HepG2 (cell line): ENCODE measurements at regions not wholly inside any gene's neighbourhood (a gene's known extent, or its start where the extent isn't known, plus 50 kb on each side); places are given as distances from the start of the nearest gene placed in this dataset.
A peak's percentile ranks its signal among the peaks of the same experiment; 100 is the strongest.
"Not testable (repeated sequence)": the region's sequence is repeated elsewhere in the genome, so short reads cannot be mapped to it uniquely, and the experiment has no call there.

Experiments
- ATAC-seq: fragments of 200-7000 bp; cut with Tn5 transposase; 3 replicates; pipeline ENCODE4 v1.9.1; 2020; ENCODE audit warnings: mild to moderate bottlenecking, moderate library complexity
- BruUV-seq: library from RNA; stranded (reverse); fragments of 400-500 nt; replicated peaks from 2 replicates; lab custom pipeline; 2021; lab: Mats Ljungman, UMichigan
- CTCF ChIA-PET: fragments of 300-600 bp; formaldehyde crosslinking; extraction: SDS; loops from one replicate; lab custom pipeline; 2021; ENCODE audit warnings: low total read pairs, inconsistent platforms, low intra/inter-chr PET ratio; lab: Yijun Ruan, JAX
- POLR2A ChIA-PET: fragments of 350-600 bp; sonication (Branson Sonifier 250); formaldehyde crosslinking; loops from one replicate; lab custom pipeline; 2020; ENCODE audit warnings: antibody characterized with exemption, inconsistent platforms; lab: Yijun Ruan, JAX
- DNase-seq: peaks from one replicate; pipeline ENCODE4 v3.0.0-alpha.2; 2015; ENCODE audit warnings: low spot score
- FAIRE-seq: peaks from 3 replicates; lab custom pipeline; 2011; peaks lifted over from hg19 to GRCh38; lab: Jason Lieb, UNC
- H2AFZ ChIP-seq: one replicate; pipeline ENCODE4 v1.6.1; 2011; ENCODE audit warnings: low read length, inconsistent platforms
- H3K27ac ChIP-seq: fragments of 300-600 bp; 3 replicates; pipeline ENCODE4 v1.8.0; 2011; ENCODE audit warnings: mixed run types, mild to moderate bottlenecking, mixed read lengths, low read length, inconsistent platforms; ENCODE audit not compliant: insufficient read depth; ENCODE audit errors: extremely low read length
- H3K27me3 ChIP-seq, 2 experiments: fragments of 200-600 bp in 1 of 2; 2 replicates in 1 of 2; 3 replicates in 1 of 2; pipeline versions ENCODE4 v1.6.0 to v1.8.0; 2011; ENCODE audit warnings: low read length in 2 of 2, mild to moderate bottlenecking in 2 of 2, moderate library complexity in 2 of 2, inconsistent platforms in 1 of 2; ENCODE audit not compliant: insufficient read depth in 2 of 2, control insufficient read depth in 1 of 2
- H3K36me3 ChIP-seq, 2 experiments: fragments of 200-600 bp in 1 of 2; replicated peaks in 1 of 2; 2 replicates in 1 of 2; 3 replicates in 1 of 2; pipeline versions ENCODE4 v1.5.1 to v1.8.0; 2011; ENCODE audit warnings: low read length in 2 of 2, inconsistent platforms in 1 of 2; ENCODE audit not compliant: insufficient read depth in 2 of 2, control insufficient read depth in 1 of 2
- H3K4me1 ChIP-seq: 2 replicates; pipeline ENCODE4 v1.5.1; 2012; ENCODE audit warnings: low read length, inconsistent platforms; ENCODE audit not compliant: insufficient read depth
- H3K4me2 ChIP-seq: 2 replicates; pipeline ENCODE4 v1.6.0; 2011; ENCODE audit warnings: low read depth, low read length, inconsistent platforms
- H3K4me3 ChIP-seq, 3 experiments: fragments of 200-600 bp in 1 of 3; sonication (generic), shearing (Covaris generic) in 1 of 3; replicated peaks in 1 of 3; 2 replicates each; pipeline ENCODE4 v1.5.1; 2011 to 2016; ENCODE audit warnings: low read length in 3 of 3, inconsistent platforms in 2 of 3, low read depth in 2 of 3, mild to moderate bottlenecking in 2 of 3, control low read depth in 1 of 3, mixed read lengths in 1 of 3; ENCODE audit not compliant: insufficient read depth in 1 of 3
- H3K79me2 ChIP-seq: one replicate; pipeline ENCODE4 v1.6.1; 2011; ENCODE audit warnings: low read length, inconsistent platforms; ENCODE audit not compliant: insufficient read depth
- H3K9ac ChIP-seq: 2 replicates; pipeline ENCODE4 v1.6.0; 2011; ENCODE audit warnings: mild to moderate bottlenecking, low read depth, low read length, inconsistent platforms; ENCODE audit not compliant: insufficient read depth
- H3K9me3 ChIP-seq: 2 replicates; pipeline ENCODE4 v1.5.1; 2012; ENCODE audit warnings: mild to moderate bottlenecking, low read length
- H4K20me1 ChIP-seq: 2 replicates; pipeline ENCODE4 v1.6.0; 2011; ENCODE audit warnings: inconsistent platforms, mild to moderate bottlenecking, low read length, moderate library complexity; ENCODE audit not compliant: insufficient read depth
- WGBS: methylation state at CpG from one replicate; pipeline ENCODE4 v1.1.6; 2017; ENCODE audit warnings: low lambda C conversion rate; 5-methylcytosine and 5-hydroxymethylcytosine counted together
- in situ Hi-C: cut with HindIII; loops from 2 replicates; pipeline ENCODE4 v1.10.0; 2017; ENCODE audit warnings: low pct_unique_long_range_greater_than_20kb; ENCODE audit not compliant: extremely low pct_ligation_motif_present
- intact Hi-C: fragments of 100-400 bp; cut with micrococcal nuclease; formaldehyde crosslinking; loops from one replicate; pipeline ENCODE4 v1.10.0; 2022; ENCODE audit not compliant: unreplicated experiment

DNA sequence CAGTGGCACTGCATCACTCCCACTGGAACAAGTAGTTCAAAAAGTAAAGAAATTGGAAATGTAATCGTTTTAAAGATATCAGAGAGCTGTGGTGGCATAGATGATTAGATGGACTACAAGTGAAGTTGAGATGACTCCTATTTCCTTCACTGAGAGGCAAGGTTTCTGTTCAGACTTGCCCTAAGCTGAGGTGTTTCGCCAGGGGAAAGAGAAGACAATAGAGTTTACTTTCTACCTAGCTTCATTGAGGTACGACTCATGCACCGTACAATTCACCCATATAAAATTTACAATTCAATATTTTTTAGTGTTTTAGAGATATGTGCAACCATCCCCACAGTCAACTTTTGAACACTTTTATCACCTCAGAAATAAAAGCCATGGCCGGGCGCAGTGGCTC is 189.0 kb upstream of the ZNF658 start:
- H3K27ac ChIP-seq, H3K36me3 ChIP-seq, H3K4me2 ChIP-seq, H3K4me1 ChIP-seq, CTCF ChIA-PET, H3K4me3 ChIP-seq, DNase-seq, H2AFZ ChIP-seq, H3K27me3 ChIP-seq, FAIRE-seq, H3K9ac ChIP-seq, H4K20me1 ChIP-seq, H3K9me3 ChIP-seq, POLR2A ChIA-PET, intact Hi-C loops, H3K79me2 ChIP-seq, ATAC-seq, in situ Hi-C loops, BruUV-seq: not testable (repeated sequence)
- no CpG with 5 or more reads among the region's 6 CpGs for WGBS

DNA sequence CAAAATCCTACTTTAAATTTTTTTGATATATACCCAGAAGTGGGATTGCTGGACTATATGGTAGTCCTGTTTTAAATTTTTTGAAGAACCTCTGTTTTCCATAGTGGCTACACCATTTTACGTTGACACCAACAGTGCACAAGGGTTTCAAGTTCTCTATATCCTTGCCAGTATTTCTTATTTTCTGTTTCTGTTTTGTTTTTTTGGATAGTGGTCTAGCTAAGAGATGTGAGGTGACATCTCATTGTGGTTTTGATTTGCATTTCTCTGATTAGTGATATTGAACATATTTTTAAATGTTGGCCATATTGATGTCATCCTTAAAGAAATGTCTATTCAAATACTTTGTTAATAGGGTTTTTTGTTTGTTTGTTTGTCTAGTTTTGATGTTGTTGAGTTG is 187.7 kb upstream of the ZNF658 start:
- H3K79me2 ChIP-seq, H3K9me3 ChIP-seq, H3K27ac ChIP-seq, H3K4me2 ChIP-seq, H3K36me3 ChIP-seq, POLR2A ChIA-PET, H3K4me1 ChIP-seq, H4K20me1 ChIP-seq, CTCF ChIA-PET, FAIRE-seq, DNase-seq, intact Hi-C loops, in situ Hi-C loops, H2AFZ ChIP-seq, BruUV-seq, ATAC-seq, H3K27me3 ChIP-seq, H3K9ac ChIP-seq, H3K4me3 ChIP-seq: not testable (repeated sequence)
- no CpG with 5 or more reads among the region's 1 CpG for WGBS

DNA sequence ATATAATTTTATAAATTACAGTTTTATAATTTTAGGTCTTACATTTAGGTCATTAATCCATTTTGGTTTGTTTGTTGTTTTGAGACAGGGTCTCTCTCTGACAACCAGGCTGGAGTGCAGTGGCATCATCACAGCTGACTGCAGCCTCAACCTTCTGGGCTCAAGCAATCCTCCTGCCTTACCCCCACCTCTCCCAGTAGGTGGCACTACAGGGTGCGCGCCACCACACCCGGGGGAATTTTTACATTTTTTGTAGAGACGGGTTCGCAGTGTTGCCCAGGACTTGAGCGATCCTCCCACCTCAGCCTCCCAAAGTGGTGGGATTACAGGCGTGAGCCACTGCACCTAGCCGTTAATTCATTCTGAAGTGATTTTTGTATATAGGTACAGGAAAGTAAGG is 187.0 kb upstream of the ZNF658 start:
- H3K4me2 ChIP-seq, H2AFZ ChIP-seq, FAIRE-seq, intact Hi-C loops, CTCF ChIA-PET, BruUV-seq, in situ Hi-C loops, POLR2A ChIA-PET, H3K4me3 ChIP-seq, H3K9ac ChIP-seq, H3K27me3 ChIP-seq, H3K79me2 ChIP-seq, H4K20me1 ChIP-seq, H3K36me3 ChIP-seq, H3K27ac ChIP-seq, H3K9me3 ChIP-seq, DNase-seq, H3K4me1 ChIP-seq: not testable (repeated sequence)
- peak; percentile 88 for ATAC-seq
- no CpG with 5 or more reads among the region's 8 CpGs for WGBS

DNA sequence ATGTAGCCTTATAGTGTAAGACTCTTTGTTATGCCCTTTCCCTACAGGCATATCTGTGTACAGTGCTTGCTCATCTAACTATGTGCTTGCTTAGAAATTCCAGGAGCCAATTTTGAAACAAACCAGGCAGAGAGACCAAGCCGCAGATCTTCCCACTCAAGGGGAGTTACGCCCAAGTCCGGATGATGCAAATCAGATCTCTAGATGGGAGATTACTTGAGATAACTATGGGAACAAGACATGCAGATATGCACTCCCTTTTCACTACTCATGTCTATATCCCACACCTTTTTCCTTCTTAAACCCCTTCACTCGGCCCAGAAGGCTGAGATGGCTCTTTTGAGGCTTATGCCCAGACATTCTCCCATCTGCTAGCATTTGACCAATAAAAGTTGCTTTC is 179.7 kb upstream of the ZNF658 start:
- H3K79me2 ChIP-seq, H2AFZ ChIP-seq, H3K4me3 ChIP-seq, DNase-seq, H3K9me3 ChIP-seq, intact Hi-C loops, POLR2A ChIA-PET, CTCF ChIA-PET, H3K4me1 ChIP-seq, H3K4me2 ChIP-seq, H3K9ac ChIP-seq, in situ Hi-C loops, H3K27ac ChIP-seq, H3K27me3 ChIP-seq, H4K20me1 ChIP-seq, BruUV-seq, ATAC-seq, H3K36me3 ChIP-seq, FAIRE-seq: not testable (repeated sequence)
- no CpG with 5 or more reads among the region's 4 CpGs for WGBS
